ENCODE measurements at regions not wholly inside any gene's neighbourhood (a gene's known extent, or its start where the extent isn't known, plus 50 kb on each side); places are given as distances from the start of the nearest gene placed in this dataset.
"Not testable (repeated sequence)": the region's sequence is repeated elsewhere in the genome, so short reads cannot be mapped to it uniquely, and the experiment has no call there.

- POLR2A ChIA-PET; H3K4me3 Mint-ChIP-seq; H3K27ac Mint-ChIP-seq; CTCF ChIA-PET; DNase-seq; H3K27me3 Mint-ChIP-seq; H3K9me3 Mint-ChIP-seq; H3K4me1 Mint-ChIP-seq (ENCODE audit: low read depth); intact Hi-C loops (cut with micrococcal nuclease); H3K36me3 Mint-ChIP-seq: not testable (repeated sequence)
These were observed 52.3 kb upstream of the MARK1 start for GRCh38 chr1:220475608-220476007.

GRCh38 chr1:220475141-220475540 is 52.8 kb upstream of the MARK1 start:
- intact Hi-C loops (cut with micrococcal nuclease); POLR2A ChIA-PET: not testable (repeated sequence)

GRCh38 chr1:220473440-220473839 is 54.5 kb upstream of the MARK1 start:
- ChIA-PET CTCF (no interaction called here), POLR2A (no interaction called here)
- Mint-ChIP-seq H3K27ac (no peak overlapping the region), H3K4me1 (ENCODE audit: low read depth) (no peaks in the 10 kb centered on the region), H3K36me3 (no peaks in the 10 kb centered on the region), H3K27me3 (peaks cover 4% of the 10 kb centered on the region), H3K9me3 (no peaks in the 10 kb centered on the region), H3K4me3 (no peak overlapping the region)
- no peak for DNase-seq
- intact Hi-C loops (cut with micrococcal nuclease): no loop called here

More at GRCh38 chr1:220475141-220475540, 52.8 kb upstream of the MARK1 start:
- CTCF ChIA-PET; H3K27me3 Mint-ChIP-seq; H3K4me3 Mint-ChIP-seq; H3K4me1 Mint-ChIP-seq (ENCODE audit: low read depth); DNase-seq; H3K36me3 Mint-ChIP-seq; H3K9me3 Mint-ChIP-seq; H3K27ac Mint-ChIP-seq: not testable (repeated sequence)

GRCh38 chr1:220462752-220463151 is 65.2 kb upstream of the MARK1 start:
- Mint-ChIP-seq H3K4me1 (ENCODE audit: low read depth) (no peaks in the 10 kb centered on the region), H3K27me3 (no peaks in the 10 kb centered on the region), H3K27ac (no peak overlapping the region), H3K9me3 (no peaks in the 10 kb centered on the region), H3K4me3 (no peak overlapping the region), H3K36me3 (no peaks in the 10 kb centered on the region)
- POLR2A ChIA-PET: no interaction called here
- intact Hi-C loops (cut with micrococcal nuclease): no loop called here
- DNase-seq: no peak
- CTCF ChIA-PET: no interaction called here

- no peak for DNase-seq
- CTCF ChIA-PET: no interaction called here
- Mint-ChIP-seq H3K4me1 (ENCODE audit: low read depth) (no peaks in the 10 kb centered on the region), H3K27me3 (peaks cover 4% of the 10 kb centered on the region), H3K9me3 (no peaks in the 10 kb centered on the region), H3K36me3 (no peaks in the 10 kb centered on the region), H3K27ac (no peak overlapping the region), H3K4me3 (no peak overlapping the region)
- intact Hi-C loops (cut with micrococcal nuclease): no loop called here
- POLR2A ChIA-PET: no interaction called here
These were observed 69.0 kb upstream of the MARK1 start for GRCh38 chr1:220458936-220459335.

- no peak for DNase-seq
- H3K4me1 Mint-ChIP-seq (ENCODE audit: low read depth): no peaks in the 10 kb centered on the region
- H3K27ac Mint-ChIP-seq: no peak overlapping the region
- H3K36me3 Mint-ChIP-seq: no peaks in the 10 kb centered on the region
- H3K4me3 Mint-ChIP-seq: no peak overlapping the region
- intact Hi-C loops (cut with micrococcal nuclease): no loop called here
- CTCF ChIA-PET: no interaction called here
- POLR2A ChIA-PET: no interaction called here
- H3K27me3 Mint-ChIP-seq: peaks cover 4% of the 10 kb centered on the region
- H3K9me3 Mint-ChIP-seq: no peaks in the 10 kb centered on the region
These were observed 69.9 kb upstream of the MARK1 start for GRCh38 chr1:220457957-220458609.

- H3K27me3 Mint-ChIP-seq: peaks cover 12% of the 10 kb centered on the region
- no peaks in the 10 kb centered on the region for H3K36me3 Mint-ChIP-seq
- no peak for DNase-seq
- H3K4me3 Mint-ChIP-seq: no peak overlapping the region
- no peak overlapping the region for H3K27ac Mint-ChIP-seq
- ChIA-PET CTCF (no interaction called here), POLR2A (no interaction called here)
- intact Hi-C loops (cut with micrococcal nuclease): no loop called here
- no peaks in the 10 kb centered on the region for H3K4me1 Mint-ChIP-seq (ENCODE audit: low read depth)
- no peaks in the 10 kb centered on the region for H3K9me3 Mint-ChIP-seq
These were observed 72.4 kb upstream of the MARK1 start for GRCh38 chr1:220455559-220455958.

GRCh38 chr1:220454155-220454777 is 73.7 kb upstream of the MARK1 start:
- DNase-seq: no peak
- H3K4me3 Mint-ChIP-seq: no peak overlapping the region
- H3K4me1 Mint-ChIP-seq (ENCODE audit: low read depth): no peaks in the 10 kb centered on the region
- POLR2A ChIA-PET: no interaction called here
- no peaks in the 10 kb centered on the region for H3K36me3 Mint-ChIP-seq
- H3K9me3 Mint-ChIP-seq: no peaks in the 10 kb centered on the region
- peaks cover 14% of the 10 kb centered on the region for H3K27me3 Mint-ChIP-seq
- CTCF ChIA-PET: no interaction called here
- intact Hi-C loops (cut with micrococcal nuclease): no loop called here
- H3K27ac Mint-ChIP-seq: no peak overlapping the region

- Mint-ChIP-seq H3K4me3 (no peak overlapping the region), H3K27me3 (peaks cover 14% of the 10 kb centered on the region), H3K9me3 (no peaks in the 10 kb centered on the region), H3K36me3 (no peaks in the 10 kb centered on the region), H3K27ac (no peak overlapping the region), H3K4me1 (ENCODE audit: low read depth) (no peaks in the 10 kb centered on the region)
- intact Hi-C loops (cut with micrococcal nuclease): no loop called here
- POLR2A ChIA-PET: no interaction called here
- no peak for DNase-seq
- CTCF ChIA-PET: no interaction called here
These were observed 74.6 kb upstream of the MARK1 start for GRCh38 chr1:220453371-220453770.

- no peaks in the 10 kb centered on the region for H3K4me1 Mint-ChIP-seq (ENCODE audit: low read depth)
- no peak overlapping the region for H3K27ac Mint-ChIP-seq
- POLR2A ChIA-PET: no interaction called here
- CTCF ChIA-PET: interaction anchor here (1.4 kb wide), 1 partner anchor 34 kb away, joined by 3 read pairs; no protein-coding TSS in a partner anchor
- no peaks in the 10 kb centered on the region for H3K9me3 Mint-ChIP-seq
- intact Hi-C loops (cut with micrococcal nuclease): no loop called here
- peaks cover 19% of the 10 kb centered on the region for H3K27me3 Mint-ChIP-seq
- no peaks in the 10 kb centered on the region for H3K36me3 Mint-ChIP-seq
- H3K4me3 Mint-ChIP-seq: no peak overlapping the region
- no peak for DNase-seq
These were observed 76.4 kb upstream of the MARK1 start for GRCh38 chr1:220451532-220451931.

- H3K9me3 Mint-ChIP-seq: no peaks in the 10 kb centered on the region
- POLR2A ChIA-PET: no interaction called here
- CTCF ChIA-PET: interaction anchor here (1.4 kb wide), 1 partner anchor 33 kb away, joined by 3 read pairs; no protein-coding TSS in a partner anchor
- no peaks in the 10 kb centered on the region for H3K4me1 Mint-ChIP-seq (ENCODE audit: low read depth)
- peaks cover 19% of the 10 kb centered on the region for H3K27me3 Mint-ChIP-seq
- intact Hi-C loops (cut with micrococcal nuclease): no loop called here
- H3K36me3 Mint-ChIP-seq: no peaks in the 10 kb centered on the region
- no peak overlapping the region for H3K27ac Mint-ChIP-seq
- DNase-seq: no peak
- H3K4me3 Mint-ChIP-seq: no peak overlapping the region
These were observed 77.0 kb upstream of the MARK1 start for GRCh38 chr1:220450927-220451326.

- Mint-ChIP-seq H3K36me3 (no peaks in the 10 kb centered on the region), H3K4me1 (ENCODE audit: low read depth) (no peaks in the 10 kb centered on the region), H3K9me3 (peaks cover 6% of the 10 kb centered on the region), H3K27ac (no peak overlapping the region), H3K4me3 (no peak overlapping the region), H3K27me3 (peaks cover 15% of the 10 kb centered on the region)
- no peak for DNase-seq
- ChIA-PET CTCF (interaction anchor here (0.9 kb wide), 1 partner anchor 14 kb away, joined by 4 read pairs; no protein-coding TSS in a partner anchor), POLR2A (no interaction called here)
- intact Hi-C loops (cut with micrococcal nuclease): no loop called here
These were observed 79.7 kb upstream of the MARK1 start for GRCh38 chr1:220448217-220448616.

GRCh38 chr1:220444586-220444985 is 83.3 kb upstream of the MARK1 start:
- H3K27ac Mint-ChIP-seq; H3K4me1 Mint-ChIP-seq (ENCODE audit: low read depth); H3K4me3 Mint-ChIP-seq; H3K36me3 Mint-ChIP-seq; H3K9me3 Mint-ChIP-seq; intact Hi-C loops (cut with micrococcal nuclease); POLR2A ChIA-PET; DNase-seq; CTCF ChIA-PET: not testable (repeated sequence)
- H3K27me3 Mint-ChIP-seq: peaks cover 13% of the 10 kb centered on the region

All from activated CD4-positive, alpha-beta memory T cell treated with anti-CD3 and anti-CD28 coated beads for 36 hours (primary cell).